GM19351 (cell line): ENCODE measurements at regions not wholly inside any gene's neighbourhood (a gene's known extent, or its start where the extent isn't known, plus 50 kb on each side); places are given as distances from the start of the nearest gene placed in this dataset.
A peak's percentile ranks its signal among the peaks of the same experiment; 100 is the strongest.

ENCODE experiments used
- ATAC-seq: cut with Tn5 transposase; IDR thresholded peaks from one replicate; pipeline ENCODE4 v1.9.1; 2021; ENCODE audit warnings: mild to moderate bottlenecking, moderate library complexity; ENCODE audit not compliant: unreplicated experiment

DNA sequence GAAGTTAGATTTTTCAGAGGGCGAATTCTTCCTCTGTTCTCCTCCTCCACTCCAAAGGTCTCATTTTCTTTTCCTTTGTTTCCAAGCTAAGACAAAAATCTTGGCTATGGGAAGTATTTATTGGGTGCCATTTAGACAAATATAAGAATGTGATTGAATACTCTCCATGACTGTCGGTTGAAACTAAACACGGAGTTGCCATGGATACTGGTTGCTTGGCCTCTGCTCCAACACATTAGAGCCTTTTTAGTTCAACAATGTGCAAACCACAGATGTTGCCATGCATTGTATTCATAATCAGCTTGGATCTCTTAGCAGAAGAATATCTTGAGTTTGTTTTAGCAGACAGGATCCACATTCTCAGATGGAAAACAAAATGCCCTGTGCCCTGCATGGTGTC is 366.5 kb upstream of the LCORL start:
- ATAC-seq = no peak

DNA sequence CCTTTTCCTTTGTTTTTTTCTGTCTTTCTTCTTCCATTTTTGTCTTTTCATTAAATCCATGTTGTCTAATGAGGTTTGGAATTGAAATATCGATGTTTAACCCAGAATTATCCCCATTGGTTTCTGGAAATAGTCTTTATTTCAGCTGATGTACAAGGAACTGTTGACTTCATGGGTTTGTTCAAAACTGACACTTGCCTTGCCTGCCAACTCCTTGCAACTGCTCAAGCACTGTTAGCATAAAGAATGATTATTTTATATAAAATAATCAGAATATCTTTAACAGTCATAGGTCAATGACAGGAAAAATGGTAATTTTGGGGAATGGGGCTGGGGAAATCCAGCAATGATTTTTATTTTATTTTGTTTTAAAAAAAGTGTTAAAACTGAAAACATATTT is 359.6 kb upstream of the LCORL start:
- ATAC-seq = no peak

DNA sequence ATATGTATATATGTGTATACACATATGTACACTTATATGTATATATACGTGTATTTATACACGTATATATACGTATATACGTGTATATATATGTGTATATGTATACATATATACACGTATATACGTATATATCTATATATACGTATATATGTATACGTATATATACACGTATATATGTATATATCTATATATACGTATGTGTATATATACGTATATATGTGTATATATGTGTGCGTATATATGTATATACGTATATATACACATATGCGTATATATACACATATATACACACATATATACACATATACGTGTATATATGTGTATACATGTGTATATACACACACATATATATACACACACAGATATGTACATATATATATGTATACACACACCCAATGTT is 348.0 kb upstream of the LCORL start:
- no peak for ATAC-seq

DNA sequence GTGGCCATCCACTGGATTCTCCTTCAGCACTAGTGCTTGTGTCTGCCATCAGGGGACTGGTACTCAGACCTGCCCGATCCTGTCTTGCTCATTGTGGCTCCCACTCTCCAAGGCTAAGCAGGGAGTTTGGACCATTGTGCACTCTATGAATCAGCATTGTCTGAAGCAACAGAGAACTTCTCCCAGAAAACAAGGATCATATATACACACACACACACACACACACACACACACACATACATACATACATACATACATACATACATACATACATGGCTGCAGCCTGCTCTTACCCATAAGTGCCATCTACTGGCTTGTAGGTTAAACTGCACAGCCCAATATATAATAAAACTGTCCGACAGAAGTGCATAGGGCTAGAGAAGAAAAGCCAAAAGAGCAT is 345.3 kb upstream of the LCORL start:
- ATAC-seq = peak; percentile 97

GRCh38 chr4:18366136-18366535 is 344.6 kb upstream of the LCORL start:
- no peak for ATAC-seq

- no peak for ATAC-seq
Measured at GRCh38 chr4:18343581-18343980, 322.0 kb upstream of the LCORL start.

GRCh38 chr4:18342847-18343246 is 321.3 kb upstream of the LCORL start:
- ATAC-seq = no peak

GRCh38 chr4:18321956-18322530 is 300.5 kb upstream of the LCORL start:
- ATAC-seq = no peak

DNA sequence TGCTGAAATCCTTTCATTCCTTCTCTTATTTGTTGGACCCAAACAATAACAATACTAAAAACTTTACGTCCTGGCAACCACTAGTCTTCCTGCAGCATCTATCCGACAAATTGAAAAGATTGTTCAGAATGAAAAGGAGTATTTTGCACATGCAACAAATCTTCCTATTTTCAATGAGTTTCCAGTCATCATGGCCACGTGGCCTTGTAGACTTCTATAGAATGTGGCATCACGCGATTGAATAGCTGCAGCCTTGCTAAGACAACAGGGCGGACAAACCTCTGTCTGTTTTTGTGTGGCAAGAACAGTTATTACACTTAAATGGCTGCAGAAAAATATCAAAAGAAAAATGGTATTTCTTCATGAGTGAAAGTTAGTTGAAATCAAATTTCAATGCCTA is 297.9 kb upstream of the LCORL start:
- ATAC-seq = no peak

GRCh38 chr4:18318682-18319388 is 297.3 kb upstream of the LCORL start:
- ATAC-seq = no peak

GRCh38 chr4:18314731-18315130 is 293.2 kb upstream of the LCORL start:
- ATAC-seq = no peak

GRCh38 chr4:18297684-18298083 is 276.1 kb upstream of the LCORL start:
- no peak for ATAC-seq

- ATAC-seq = no peak
Measured at GRCh38 chr4:18296411-18296810, 274.9 kb upstream of the LCORL start.

- no peak for ATAC-seq
Measured at GRCh38 chr4:18294846-18295245, 273.3 kb upstream of the LCORL start.

GRCh38 chr4:18294021-18294420 is 272.5 kb upstream of the LCORL start:
- no peak for ATAC-seq

DNA sequence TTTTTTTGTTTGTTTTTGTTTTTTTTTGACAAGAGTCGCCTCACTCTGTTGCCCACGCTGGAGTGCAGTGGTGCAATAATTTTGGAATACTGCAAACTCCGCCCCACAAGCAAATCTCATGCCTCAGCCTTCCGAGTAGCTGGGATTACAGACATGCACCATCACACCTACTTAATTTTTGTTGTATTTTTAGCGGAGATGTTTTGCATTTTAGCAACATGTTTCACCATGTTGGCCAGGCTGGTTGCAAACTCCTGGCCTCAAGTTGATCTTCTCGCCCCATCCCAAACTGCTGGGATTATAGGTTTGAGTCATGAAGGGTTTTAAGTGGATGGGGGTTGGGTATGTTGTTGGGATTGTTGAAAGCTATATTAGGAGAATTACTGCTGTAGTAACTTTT is 270.9 kb upstream of the LCORL start:
- ATAC-seq = no peak

- ATAC-seq = no peak
Measured at GRCh38 chr4:18291981-18292380, 270.4 kb upstream of the LCORL start.

GRCh38 chr4:18291256-18291655 is 269.7 kb upstream of the LCORL start:
- ATAC-seq = no peak

GRCh38 chr4:18285357-18285756 is 263.8 kb upstream of the LCORL start:
- no peak for ATAC-seq

- ATAC-seq = no peak
Measured at GRCh38 chr4:18278244-18278643, 256.7 kb upstream of the LCORL start.

DNA sequence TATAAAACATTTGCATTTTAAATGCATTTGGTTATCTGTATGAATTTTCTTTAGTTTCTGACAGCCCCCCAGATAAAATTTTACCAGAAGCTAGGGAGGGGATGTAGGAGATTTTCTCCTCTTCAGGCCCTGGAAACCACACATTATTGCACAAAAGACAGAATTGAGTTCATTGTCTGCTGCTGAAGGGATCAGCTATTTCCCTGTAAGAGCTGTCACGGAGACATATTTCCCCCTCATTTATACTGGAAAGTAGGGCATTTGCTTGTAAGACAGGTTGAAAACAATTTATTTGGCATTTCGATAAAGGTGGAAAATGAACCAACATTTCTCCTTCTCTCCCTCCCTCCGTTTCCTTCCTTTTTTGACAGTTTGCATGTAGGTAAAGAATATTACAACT is 241.3 kb upstream of the LCORL start:
- ATAC-seq = no peak

DNA sequence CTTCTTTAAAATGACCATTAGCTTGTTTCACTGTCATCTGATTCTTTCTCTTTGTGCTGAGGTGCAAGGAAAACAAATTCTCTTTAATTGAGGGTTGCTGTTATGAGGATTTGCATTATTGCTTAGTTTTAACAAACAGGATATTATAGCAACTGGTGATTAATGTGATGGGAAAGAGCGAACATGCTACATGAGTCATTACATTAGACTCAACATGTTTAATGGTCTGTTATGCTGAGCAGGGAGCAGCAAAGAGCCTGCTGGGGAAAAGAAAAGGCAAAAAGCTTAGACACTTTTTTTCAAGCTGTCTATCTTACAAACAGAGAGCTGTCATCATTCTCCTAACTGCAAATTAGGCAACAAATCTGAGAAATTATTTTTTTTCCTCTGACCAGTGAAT is 230.5 kb upstream of the LCORL start:
- no peak for ATAC-seq

- peak; percentile 65 for ATAC-seq
Measured at GRCh38 chr4:18250564-18250963, 229.0 kb upstream of the LCORL start.
